OCI-LY3 (cell line): ENCODE measurements at regions not wholly inside any gene's neighbourhood (a gene's known extent, or its start where the extent isn't known, plus 50 kb on each side); places are given as distances from the start of the nearest gene placed in this dataset.

ENCODE experiments used
- H2AFZ ChIP-seq: fragments of 200-600, 300-600 bp; shearing (Covaris generic); 2 replicates; pipeline ENCODE4 v1.6.0; 2014; ENCODE audit warnings: antibody characterized with exemption, low read depth, low read length
- H3K27ac ChIP-seq: fragments of 200-600, 300-600 bp; sonication (generic); 2 replicates; pipeline ENCODE4 v1.5.1; 2014; ENCODE audit warnings: mild to moderate bottlenecking, low read length, moderate library complexity, mixed read lengths
- H3K27me3 ChIP-seq: fragments of 200-600, 300-600 bp; sonication (generic); 2 replicates; pipeline ENCODE4 v1.6.1; 2014; ENCODE audit warnings: low read depth, low read length, mixed read lengths
- H3K36me3 ChIP-seq: fragments of 200-600, 300-600 bp; sonication (generic); replicated peaks from 2 replicates; pipeline ENCODE3; 2014; ENCODE audit warnings: low read depth, low read length, mixed read lengths
- H3K4me1 ChIP-seq: fragments of 300-600, 200-600 bp; sonication (generic); 2 replicates; pipeline ENCODE4 v1.6.1; 2014; ENCODE audit warnings: low read length, mixed read lengths
- H3K4me2 ChIP-seq: fragments of 200-600, 300-600 bp; sonication (generic); 2 replicates; pipeline ENCODE4 v1.6.1; 2014; ENCODE audit warnings: low read length, mixed read lengths
- H3K4me3 ChIP-seq: fragments of 300-600, 200-600 bp; sonication (generic); 2 replicates; pipeline ENCODE4 v1.5.1; 2014; ENCODE audit warnings: antibody characterized with exemption, mild to moderate bottlenecking, low read length, moderate library complexity
- H3K79me2 ChIP-seq: fragments of 300-600, 200-600 bp; shearing (Covaris generic); 2 replicates; pipeline ENCODE4 v1.6.1; 2014; ENCODE audit warnings: mild to moderate bottlenecking, low read length, mixed read lengths
- H3K9ac ChIP-seq: fragments of 300-600, 200-600 bp; shearing (Covaris generic); 2 replicates; pipeline ENCODE4 v1.6.0; 2014; ENCODE audit warnings: mild to moderate bottlenecking, low read length, moderate library complexity
- H3K9me3 ChIP-seq: fragments of 200-600, 300-600 bp; shearing (Covaris generic); 2 replicates; pipeline ENCODE4 v1.6.1; 2014; ENCODE audit warnings: low read length, mixed read lengths; ENCODE audit not compliant: insufficient read depth
- H4K20me1 ChIP-seq: fragments of 200-600, 300-600 bp; sonication (generic); 2 replicates; pipeline ENCODE4 v1.6.1; 2016; ENCODE audit warnings: low read length, mixed read lengths; ENCODE audit not compliant: insufficient read depth
- CTCF ChIP-seq: fragments of 200-600, 300-600 bp; sonication (generic); IDR thresholded peaks from 2 replicates; pipeline ENCODE4 v1.5.1; 2014; ENCODE audit warnings: antibody characterized with exemption, low read length, low read depth
- EZH2phosphoT487 ChIP-seq: fragments of 200-600 bp; shearing (Covaris generic); IDR thresholded peaks from 2 replicates; pipeline ENCODE4 v1.6.1; 2018; ENCODE audit warnings: antibody characterized with exemption, mixed run types, low read depth

- no peak overlapping the region for H3K9ac ChIP-seq
- no peaks in the 10 kb centered on the region for H3K4me1 ChIP-seq
- no peak overlapping the region for H2AFZ ChIP-seq
- peaks cover 15% of the 10 kb centered on the region for H3K27me3 ChIP-seq
- no peaks in the 10 kb centered on the region for H3K36me3 ChIP-seq
- H4K20me1 ChIP-seq = no peaks in the 10 kb centered on the region
- H3K9me3 ChIP-seq = no peaks in the 10 kb centered on the region
- no peaks in the 10 kb centered on the region for H3K79me2 ChIP-seq
- TF ChIP-seq EZH2phosphoT487 (no peak), CTCF (no peak)
- H3K4me3 ChIP-seq = no peak overlapping the region
- no peak overlapping the region for H3K4me2 ChIP-seq
- no peak overlapping the region for H3K27ac ChIP-seq
These were observed 489.3 kb upstream of the RUNX1 start for GRCh38 chr21:35538386-35538785.

- Histone ChIP-seq H3K27me3 (peaks cover 10% of the 10 kb centered on the region), H3K4me3 (no peak overlapping the region), H4K20me1 (no peaks in the 10 kb centered on the region), H3K27ac (no peak overlapping the region), H3K36me3 (no peaks in the 10 kb centered on the region), H2AFZ (no peak overlapping the region), H3K4me2 (no peak overlapping the region), H3K79me2 (no peaks in the 10 kb centered on the region), H3K9me3 (no peaks in the 10 kb centered on the region), H3K4me1 (no peaks in the 10 kb centered on the region), H3K9ac (no peak overlapping the region)
- TF ChIP-seq CTCF (no peak), EZH2phosphoT487 (no peak)
These were observed 488.5 kb upstream of the RUNX1 start for GRCh38 chr21:35537604-35538003.

GRCh38 chr21:35533893-35534292 is 484.8 kb upstream of the RUNX1 start:
- Histone ChIP-seq H4K20me1 (no peaks in the 10 kb centered on the region), H3K4me3 (no peak overlapping the region), H3K79me2 (no peaks in the 10 kb centered on the region), H2AFZ (no peak overlapping the region), H3K4me2 (no peak overlapping the region), H3K9me3 (no peaks in the 10 kb centered on the region), H3K27ac (no peak overlapping the region), H3K4me1 (peaks cover 12% of the 10 kb centered on the region; the same call in 1 of the 2 replicates), H3K9ac (no peak overlapping the region), H3K36me3 (no peaks in the 10 kb centered on the region), H3K27me3 (peaks cover 10% of the 10 kb centered on the region)
- TF ChIP-seq CTCF (no peak), EZH2phosphoT487 (no peak)

GRCh38 chr21:35530766-35531165 is 481.7 kb upstream of the RUNX1 start:
- H4K20me1 ChIP-seq = no peaks in the 10 kb centered on the region
- no peak overlapping the region for H2AFZ ChIP-seq
- H3K27me3 ChIP-seq = no peaks in the 10 kb centered on the region
- no peaks in the 10 kb centered on the region for H3K79me2 ChIP-seq
- no peak overlapping the region for H3K4me3 ChIP-seq
- no peak overlapping the region for H3K9ac ChIP-seq
- H3K36me3 ChIP-seq = no peaks in the 10 kb centered on the region
- no peak overlapping the region for H3K4me2 ChIP-seq
- no peak for TF ChIP-seq CTCF
- TF ChIP-seq EZH2phosphoT487 = no peak
- H3K4me1 ChIP-seq = peaks cover 22% of the 10 kb centered on the region
- no peak overlapping the region for H3K27ac ChIP-seq
- no peaks in the 10 kb centered on the region for H3K9me3 ChIP-seq
